PC-9 (cell line): ENCODE measurements at regions not wholly inside any gene's neighbourhood (a gene's known extent, or its start where the extent isn't known, plus 50 kb on each side); places are given as distances from the start of the nearest gene placed in this dataset.

Source experiments
- EZH2 ChIP-seq: fragments of 200-600 bp; sonication (generic); IDR thresholded peaks from 2 replicates; pipeline ENCODE4 v1.8.0; 2017; ENCODE audit warnings: antibody characterized with exemption, low read depth
- TF ChIP-seq, protein P1 (sequence below): fragments of 200-600 bp; sonication (generic); conservative IDR thresholded peaks from 2 replicates; pipeline ENCODE4 v1.6.1; 2017; ENCODE audit warnings: mixed run types, antibody characterized with exemption, mild to moderate bottlenecking, moderate library complexity

DNA sequence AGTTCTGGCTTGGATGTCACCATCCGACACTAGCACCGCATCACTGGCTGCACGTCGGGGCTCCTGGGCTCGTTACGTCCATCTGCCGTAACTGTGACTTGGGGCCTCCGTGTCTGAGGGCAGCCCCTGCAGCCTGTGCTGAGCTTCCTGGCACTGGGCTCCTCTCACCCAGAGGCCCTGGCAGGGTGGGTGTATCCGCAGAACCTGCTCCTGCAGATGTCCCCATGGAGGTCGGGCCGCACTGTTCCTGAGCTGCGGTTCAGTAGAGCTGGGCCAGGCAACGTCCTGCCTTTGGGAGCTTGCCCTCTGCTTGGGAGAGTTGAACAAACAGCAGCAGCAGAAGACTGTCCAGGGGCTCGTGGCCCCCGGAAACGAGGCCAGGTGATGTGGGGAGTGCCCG, 71.4 kb downstream of the RGS12 start:
- TF ChIP-seq, protein P1, sequence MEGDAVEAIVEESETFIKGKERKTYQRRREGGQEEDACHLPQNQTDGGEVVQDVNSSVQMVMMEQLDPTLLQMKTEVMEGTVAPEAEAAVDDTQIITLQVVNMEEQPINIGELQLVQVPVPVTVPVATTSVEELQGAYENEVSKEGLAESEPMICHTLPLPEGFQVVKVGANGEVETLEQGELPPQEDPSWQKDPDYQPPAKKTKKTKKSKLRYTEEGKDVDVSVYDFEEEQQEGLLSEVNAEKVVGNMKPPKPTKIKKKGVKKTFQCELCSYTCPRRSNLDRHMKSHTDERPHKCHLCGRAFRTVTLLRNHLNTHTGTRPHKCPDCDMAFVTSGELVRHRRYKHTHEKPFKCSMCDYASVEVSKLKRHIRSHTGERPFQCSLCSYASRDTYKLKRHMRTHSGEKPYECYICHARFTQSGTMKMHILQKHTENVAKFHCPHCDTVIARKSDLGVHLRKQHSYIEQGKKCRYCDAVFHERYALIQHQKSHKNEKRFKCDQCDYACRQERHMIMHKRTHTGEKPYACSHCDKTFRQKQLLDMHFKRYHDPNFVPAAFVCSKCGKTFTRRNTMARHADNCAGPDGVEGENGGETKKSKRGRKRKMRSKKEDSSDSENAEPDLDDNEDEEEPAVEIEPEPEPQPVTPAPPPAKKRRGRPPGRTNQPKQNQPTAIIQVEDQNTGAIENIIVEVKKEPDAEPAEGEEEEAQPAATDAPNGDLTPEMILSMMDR, result no peak
- TF ChIP-seq EZH2, result no peak
